Tibial nerve (tissue), 4 donors: ENCODE measurements at regions not wholly inside any gene's neighbourhood (a gene's known extent, or its start where the extent isn't known, plus 50 kb on each side); places are given as distances from the start of the nearest gene placed in this dataset.

Experiments used
- DNase-seq, 2 donors: peaks; one replicate each; pipeline ENCODE4 v3.0.0-alpha.2; 2019; ENCODE audit warnings: low spot score in 2 of 2
- H3K27ac ChIP-seq, 4 donors: fragments of 200-600 bp; sonication (generic) in 3 of 4; one replicate each; pipeline ENCODE4 v1.5.1; 2017 to 2019; ENCODE audit warnings: mild to moderate bottlenecking in 1 of 4
- H3K27me3 ChIP-seq, 2 donors: fragments of 200-600 bp; sonication (generic) in 1 of 2; one replicate each; pipeline versions ENCODE4 v1.5.1 to v1.6.0; 2017 to 2019
- H3K36me3 ChIP-seq, 3 donors: fragments of 200-600 bp; sonication (generic); one replicate each; pipeline ENCODE4 v1.5.1; 2018 to 2019
- H3K4me1 ChIP-seq, 4 donors: fragments of 200-600 bp; sonication (generic) in 3 of 4; one replicate each; pipeline ENCODE4 v1.5.1; 2017 to 2019
- H3K4me3 ChIP-seq, 4 donors: fragments of 200-600 bp; sonication (generic) in 3 of 4; one replicate each; pipeline ENCODE4 v1.5.1; 2017 to 2019; ENCODE audit warnings: mild to moderate bottlenecking in 1 of 4, moderate library complexity in 1 of 4
- H3K9me3 ChIP-seq, 4 donors: fragments of 200-600 bp; sonication (generic) in 3 of 4; one replicate each; pipeline ENCODE4 v1.5.1; 2017 to 2019
- EP300 ChIP-seq, 2 donors: sonication (generic); formaldehyde crosslinking; IDR thresholded peaks; one replicate each; pipeline ENCODE4 v1.6.1; 2017; ENCODE audit warnings: antibody characterized with exemption in 2 of 2, mild to moderate bottlenecking in 1 of 2
- POLR2A ChIP-seq, 2 donors: fragments of 450-650 bp; IDR thresholded peaks; one replicate each; pipeline ENCODE4 v1.6.1; 2017; ENCODE audit warnings: antibody characterized with exemption in 2 of 2, mild to moderate bottlenecking in 2 of 2, moderate library complexity in 2 of 2
- WGBS, 2 donors: methylation state at CpG; one replicate each; pipeline ENCODE4 v1.1.5; 2018; 5-methylcytosine and 5-hydroxymethylcytosine counted together
- TF ChIP-seq, protein P1 (sequence below), 5 experiments: fragments of 200-600 bp in 3 of 5; fragments of 450-650 bp in 2 of 5; sonication (generic) in 3 of 5; IDR thresholded peaks; one replicate each; pipeline ENCODE4 v1.5.1; 2016 to 2019; ENCODE audit warnings: antibody characterized with exemption in 5 of 5, mild to moderate bottlenecking in 3 of 5, moderate library complexity in 2 of 5

DNA sequence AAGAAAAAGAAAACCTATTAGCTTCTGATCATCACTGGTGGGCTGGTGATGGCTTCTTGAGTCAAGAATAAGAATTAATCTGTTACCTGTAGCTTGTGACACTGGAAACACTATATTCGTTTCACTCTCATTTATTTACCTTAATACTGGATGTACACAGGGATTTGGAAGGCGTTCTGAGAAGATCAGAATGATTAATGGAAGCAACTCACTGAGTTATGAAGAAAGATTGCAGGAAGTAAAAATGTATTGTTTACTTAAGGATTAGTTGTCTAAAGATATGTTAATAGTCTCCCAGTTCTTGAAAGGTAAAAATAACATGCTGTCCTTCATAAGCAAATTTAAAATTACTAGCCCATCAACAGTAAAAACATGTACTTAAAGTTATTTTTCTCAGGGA is 644.9 kb upstream of the NCAM2 start:
- no peak for DNase-seq
- H3K4me1 ChIP-seq: no peaks in the 10 kb centered on the region
- no peak overlapping the region for H3K4me3 ChIP-seq
- TF ChIP-seq, protein P1, sequence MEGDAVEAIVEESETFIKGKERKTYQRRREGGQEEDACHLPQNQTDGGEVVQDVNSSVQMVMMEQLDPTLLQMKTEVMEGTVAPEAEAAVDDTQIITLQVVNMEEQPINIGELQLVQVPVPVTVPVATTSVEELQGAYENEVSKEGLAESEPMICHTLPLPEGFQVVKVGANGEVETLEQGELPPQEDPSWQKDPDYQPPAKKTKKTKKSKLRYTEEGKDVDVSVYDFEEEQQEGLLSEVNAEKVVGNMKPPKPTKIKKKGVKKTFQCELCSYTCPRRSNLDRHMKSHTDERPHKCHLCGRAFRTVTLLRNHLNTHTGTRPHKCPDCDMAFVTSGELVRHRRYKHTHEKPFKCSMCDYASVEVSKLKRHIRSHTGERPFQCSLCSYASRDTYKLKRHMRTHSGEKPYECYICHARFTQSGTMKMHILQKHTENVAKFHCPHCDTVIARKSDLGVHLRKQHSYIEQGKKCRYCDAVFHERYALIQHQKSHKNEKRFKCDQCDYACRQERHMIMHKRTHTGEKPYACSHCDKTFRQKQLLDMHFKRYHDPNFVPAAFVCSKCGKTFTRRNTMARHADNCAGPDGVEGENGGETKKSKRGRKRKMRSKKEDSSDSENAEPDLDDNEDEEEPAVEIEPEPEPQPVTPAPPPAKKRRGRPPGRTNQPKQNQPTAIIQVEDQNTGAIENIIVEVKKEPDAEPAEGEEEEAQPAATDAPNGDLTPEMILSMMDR (IDR thresholded peaks at IDR 0.05): no peak
- no peak overlapping the region for H3K27ac ChIP-seq
- WGBS, 2 donors: 51 to 69% methylated on average over 2 of the region's 2 CpGs
- H3K9me3 ChIP-seq: no peaks in the 10 kb centered on the region
- no peaks in the 10 kb centered on the region for H3K27me3 ChIP-seq
- H3K36me3 ChIP-seq: no peaks in the 10 kb centered on the region

DNA sequence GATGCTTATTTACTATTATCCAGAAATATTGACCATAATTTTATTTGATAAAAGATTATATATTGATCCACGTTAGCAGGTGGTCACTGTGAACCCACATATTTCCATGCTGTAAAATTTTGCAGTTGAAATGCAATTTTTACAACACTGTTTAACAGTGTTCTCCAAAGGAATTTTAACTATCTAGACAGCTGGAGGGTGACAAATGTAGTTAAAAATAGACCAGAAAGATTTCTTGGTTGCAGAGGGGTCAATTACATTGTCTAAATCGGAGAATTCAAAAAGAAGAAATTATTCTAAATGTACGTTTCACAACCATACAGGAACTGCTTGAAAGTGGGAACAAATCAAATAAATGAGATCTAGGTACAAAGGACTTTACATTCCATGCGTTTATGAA is 625.2 kb upstream of the NCAM2 start:
- H3K9me3 ChIP-seq: no peaks in the 10 kb centered on the region
- no peaks in the 10 kb centered on the region for H3K36me3 ChIP-seq
- no peak overlapping the region for H3K27ac ChIP-seq
- DNase-seq: no peak
- H3K4me1 ChIP-seq: no peaks in the 10 kb centered on the region
- no peaks in the 10 kb centered on the region for H3K27me3 ChIP-seq
- WGBS, 2 donors: 31 to 36% methylated on average over 4 of the region's 4 CpGs
- no peak for TF ChIP-seq EP300 (IDR thresholded peaks at IDR 0.05)
- no peak for TF ChIP-seq POLR2A (IDR thresholded peaks at IDR 0.05)
- TF ChIP-seq, protein P1 (IDR thresholded peaks at IDR 0.05): no peak
- H3K4me3 ChIP-seq: no peak overlapping the region

DNA sequence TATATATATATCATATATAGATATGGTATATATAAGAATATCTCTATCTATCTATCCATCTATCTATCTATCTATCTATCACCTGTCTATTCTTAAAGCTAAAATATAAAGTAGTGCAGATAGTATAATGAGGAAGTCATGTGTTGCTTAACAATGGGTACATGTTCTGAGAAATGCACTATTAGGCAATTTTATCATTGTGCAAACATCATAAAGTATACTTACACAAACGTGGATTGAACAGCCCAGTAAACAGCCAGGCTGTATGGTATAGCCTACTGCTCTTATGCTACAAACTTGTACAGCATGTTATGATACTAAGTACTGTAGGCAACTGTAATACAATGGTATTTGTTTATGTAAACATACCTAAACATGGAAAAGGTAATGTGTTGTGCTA is 621.0 kb upstream of the NCAM2 start:
- no peaks in the 10 kb centered on the region for H3K9me3 ChIP-seq
- WGBS, 2 donors: 37 to 56% methylated on average over 1 of the region's 1 CpG
- no peaks in the 10 kb centered on the region for H3K27me3 ChIP-seq
- H3K4me3 ChIP-seq: no peak overlapping the region
- no peak overlapping the region for H3K27ac ChIP-seq
- H3K36me3 ChIP-seq: no peaks in the 10 kb centered on the region
- TF ChIP-seq EP300 (IDR thresholded peaks at IDR 0.05): no peak
- TF ChIP-seq, protein P1 (IDR thresholded peaks at IDR 0.05): no peak
- TF ChIP-seq POLR2A (IDR thresholded peaks at IDR 0.05): no peak
- DNase-seq: no peak
- H3K4me1 ChIP-seq: no peaks in the 10 kb centered on the region

DNA sequence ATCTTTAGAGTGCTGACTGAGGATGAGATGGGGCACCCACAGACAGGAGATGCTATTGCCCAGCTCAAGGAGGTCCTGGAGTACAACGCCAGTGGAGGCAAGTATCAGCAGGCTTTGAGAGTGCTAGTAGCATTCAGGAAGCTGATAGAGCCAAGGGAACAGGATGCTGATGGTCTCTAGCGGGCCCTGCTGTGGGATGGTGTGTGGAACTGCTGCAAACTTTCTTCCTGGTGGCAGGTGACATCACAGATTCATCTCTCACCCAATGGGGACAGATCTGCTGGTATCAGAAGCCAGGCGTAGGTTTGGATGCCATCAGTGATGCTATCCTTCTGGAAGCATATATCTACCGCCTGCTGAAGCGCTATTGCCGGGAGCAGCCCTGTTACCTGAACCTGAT is 609.8 kb upstream of the NCAM2 start:
- H3K36me3 ChIP-seq: no peaks in the 10 kb centered on the region
- H3K9me3 ChIP-seq: peaks cover 0 to 17% (median 3%) of the 10 kb centered on the region in 4 donors
- no peak for DNase-seq
- no peak for TF ChIP-seq EP300 (IDR thresholded peaks at IDR 0.05)
- TF ChIP-seq, protein P1 (IDR thresholded peaks at IDR 0.05): no peak
- no peak for TF ChIP-seq POLR2A (IDR thresholded peaks at IDR 0.05)
- 79 to 87% methylated on average over 5 to 6 of the region's 6 CpGs for WGBS, 2 donors
- no peak overlapping the region for H3K4me3 ChIP-seq
- no peak overlapping the region for H3K27ac ChIP-seq
- H3K27me3 ChIP-seq: no peaks in the 10 kb centered on the region
- no peaks in the 10 kb centered on the region for H3K4me1 ChIP-seq

DNA sequence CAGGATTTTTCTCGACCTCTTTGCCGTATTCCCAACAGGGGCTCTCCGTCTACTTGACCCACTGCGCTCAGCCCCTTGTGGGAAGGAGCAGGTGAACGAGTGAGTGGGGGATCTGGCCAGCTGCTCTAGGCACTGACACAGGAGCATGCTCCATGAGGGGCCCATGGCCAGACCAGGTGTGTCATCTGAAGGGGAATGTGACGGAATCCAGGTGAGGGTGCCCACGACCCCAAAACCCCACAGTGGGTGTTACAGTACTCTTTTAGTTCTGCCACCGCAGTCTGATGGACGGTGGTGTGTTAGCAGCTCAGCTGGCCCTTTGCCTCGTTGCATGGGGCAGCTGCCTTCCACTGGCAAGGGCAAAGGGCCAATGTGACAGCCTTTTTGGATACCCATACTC is 601.4 kb upstream of the NCAM2 start:
- Histone ChIP-seq H3K27me3 (no peaks in the 10 kb centered on the region), H3K4me1 (no peaks in the 10 kb centered on the region), H3K9me3 (no peaks in the 10 kb centered on the region), H3K4me3 (no peak overlapping the region), H3K27ac (no peak overlapping the region), H3K36me3 (no peaks in the 10 kb centered on the region)
- 79 to 96% methylated on average over 9 to 10 of the region's 10 CpGs for WGBS, 2 donors
- TF ChIP-seq, protein P1 (IDR thresholded peaks at IDR 0.05): no peak
- TF ChIP-seq POLR2A (IDR thresholded peaks at IDR 0.05): no peak
- TF ChIP-seq EP300 (IDR thresholded peaks at IDR 0.05): no peak
- no peak for DNase-seq
